H1 (cell line): ENCODE measurements at regions not wholly inside any gene's neighbourhood (a gene's known extent, or its start where the extent isn't known, plus 50 kb on each side); places are given as distances from the start of the nearest gene placed in this dataset.
"Not testable (repeated sequence)": the region's sequence is repeated elsewhere in the genome, so short reads cannot be mapped to it uniquely, and the experiment has no call there.

Source experiments
- CTCF ChIA-PET: fragments of 300-600 bp; sonication (Branson Sonifier 250); formaldehyde crosslinking; loops from one replicate; lab custom pipeline; 2021; ENCODE audit not compliant: partially characterized antibody; lab: Charles Lee
- POLR2A ChIA-PET: fragments of 300-600 bp; sonication (Branson Sonifier 250); formaldehyde crosslinking; loops from one replicate; lab custom pipeline; 2021; ENCODE audit warnings: inconsistent platforms; ENCODE audit not compliant: partially characterized antibody; lab: Charles Lee
- DNase-seq, 2 experiments: peaks; one replicate each; pipeline versions ENCODE4 v3.0.0 to v3.0.0-alpha.2; 2010 to 2022; ENCODE audit warnings: low spot score in 2 of 2, low read depth in 1 of 2, mixed read lengths in 1 of 2
- FAIRE-seq: peaks from 2 replicates; lab custom pipeline; 2011; peaks lifted over from hg19 to GRCh38; lab: Jason Lieb, UNC
- H2AFZ ChIP-seq: 2 replicates; pipeline ENCODE4 v1.8.1; 2012; ENCODE audit warnings: low read length, inconsistent platforms
- H2AK5ac ChIP-seq: 2 replicates; pipeline ENCODE4 v1.6.1; 2013; ENCODE audit warnings: low read depth, low read length
- H2BK120ac ChIP-seq: replicated peaks from 2 replicates; pipeline ENCODE3; 2013; ENCODE audit warnings: low read depth, low read length, inconsistent platforms
- H2BK12ac ChIP-seq: 2 replicates; pipeline ENCODE4 v1.6.1; 2013; ENCODE audit warnings: low read depth, low read length
- H2BK15ac ChIP-seq: 2 replicates; pipeline ENCODE4 v1.6.1; 2013; ENCODE audit warnings: low read length
- H2BK20ac ChIP-seq: 2 replicates; pipeline ENCODE4 v1.6.1; 2013; ENCODE audit warnings: low read length
- H2BK5ac ChIP-seq: 2 replicates; pipeline ENCODE4 v1.6.1; 2013; ENCODE audit warnings: low read depth, low read length
- H3K14ac ChIP-seq: 2 replicates; pipeline ENCODE4 v1.6.1; 2013; ENCODE audit warnings: inconsistent platforms; ENCODE audit not compliant: insufficient read length
- H3K18ac ChIP-seq: 2 replicates; pipeline ENCODE4 v1.6.1; 2013; ENCODE audit warnings: low read length; ENCODE audit errors: extremely low read depth
- H3K23ac ChIP-seq: 2 replicates; pipeline ENCODE4 v1.6.1; 2013; ENCODE audit warnings: inconsistent platforms; ENCODE audit not compliant: insufficient read length
- H3K23me2 ChIP-seq: 2 replicates; pipeline ENCODE4 v1.6.1; 2013; ENCODE audit warnings: low read depth, low read length
- H3K27ac ChIP-seq: 2 replicates; pipeline ENCODE4 v1.6.1; 2011; ENCODE audit warnings: low read depth, low read length, inconsistent platforms
- H3K27me3 ChIP-seq, 4 experiments: replicated peaks in 1 of 4; 1 replicate in 1 of 4; 2 replicates in 3 of 4; pipeline versions ENCODE4 v1.6.1 to v1.8.1; 2011 to 2013; ENCODE audit warnings: low read length in 3 of 4, mild to moderate bottlenecking in 3 of 4, inconsistent platforms in 2 of 4, mixed read lengths in 2 of 4, moderate library complexity in 1 of 4; ENCODE audit not compliant: control insufficient read depth in 3 of 4, insufficient read depth in 3 of 4; ENCODE audit errors: extremely low read depth in 1 of 4
- H3K36me3 ChIP-seq, 4 experiments: 2 replicates each; pipeline versions ENCODE4 v1.6.1 to v1.8.1; 2011 to 2013; ENCODE audit warnings: mild to moderate bottlenecking in 4 of 4, low read length in 3 of 4, moderate library complexity in 2 of 4, control low read depth in 1 of 4, inconsistent platforms in 1 of 4; ENCODE audit not compliant: insufficient read depth in 4 of 4, control insufficient read depth in 2 of 4
- H3K4ac ChIP-seq: replicated peaks from 2 replicates; pipeline ENCODE3; 2013; ENCODE audit warnings: low read length, low read depth, mixed read lengths, inconsistent platforms; ENCODE audit not compliant: insufficient read length
- H3K4me1 ChIP-seq, 4 experiments: replicated peaks in 1 of 4; 1 replicate in 1 of 4; 2 replicates in 3 of 4; pipeline versions ENCODE4 v1.6.1 to v1.8.1; 2011 to 2013; ENCODE audit warnings: low read length in 3 of 4, inconsistent platforms in 2 of 4, mixed read lengths in 1 of 4; ENCODE audit not compliant: insufficient read depth in 4 of 4, control insufficient read depth in 3 of 4
- H3K4me2 ChIP-seq, 2 experiments: 2 replicates each; pipeline versions ENCODE4 v1.6.1 to v1.8.1; 2011 to 2013; ENCODE audit warnings: low read depth in 2 of 2, low read length in 2 of 2, control low read depth in 1 of 2, inconsistent platforms in 1 of 2, mild to moderate bottlenecking in 1 of 2; ENCODE audit not compliant: insufficient read depth in 1 of 2
- H3K4me3 ChIP-seq, 4 experiments: fragments of 200-600, 300-600 bp in 1 of 4; sonication (generic), shearing (Covaris generic), sonication (Bioruptor Twin) in 1 of 4; 2 replicates each; pipeline versions ENCODE4 v1.5.1 to v1.8.1; 2011 to 2016; ENCODE audit warnings: low read length in 4 of 4, low read depth in 3 of 4, control low read depth in 2 of 4, inconsistent platforms in 2 of 4, mild to moderate bottlenecking in 2 of 4, mixed read lengths in 1 of 4, moderate library complexity in 1 of 4; ENCODE audit not compliant: insufficient read depth in 2 of 4; ENCODE audit errors: extremely low read depth in 1 of 4
- H3K56ac ChIP-seq: replicated peaks from 2 replicates; pipeline ENCODE3; 2013; ENCODE audit warnings: low read depth, mild to moderate bottlenecking, mixed read lengths, low read length, inconsistent platforms; ENCODE audit not compliant: insufficient read length
- H3K79me1 ChIP-seq: 2 replicates; pipeline ENCODE4 v1.6.1; 2013; ENCODE audit warnings: low read depth, low read length, control low read depth
- H3K79me2 ChIP-seq, 2 experiments: 2 replicates each; pipeline versions ENCODE4 v1.6.1 to v1.8.1; 2012 to 2013; ENCODE audit warnings: low read length in 2 of 2, mild to moderate bottlenecking in 2 of 2, inconsistent platforms in 1 of 2; ENCODE audit not compliant: insufficient read depth in 2 of 2, control insufficient read depth in 1 of 2
- H3K9ac ChIP-seq, 4 experiments: replicated peaks in 1 of 4; 1 replicate in 1 of 4; 2 replicates in 3 of 4; pipeline versions ENCODE4 v1.6.1 to v1.8.1; 2011 to 2013; ENCODE audit warnings: low read depth in 3 of 4, low read length in 3 of 4, control low read depth in 2 of 4, mild to moderate bottlenecking in 2 of 4, moderate library complexity in 2 of 4, inconsistent platforms in 1 of 4; ENCODE audit errors: extremely low read depth in 1 of 4
- H3K9me3 ChIP-seq, 2 experiments: 2 replicates each; pipeline versions ENCODE4 v1.6.1 to v1.8.1; 2012 to 2013; ENCODE audit warnings: mild to moderate bottlenecking in 2 of 2, moderate library complexity in 2 of 2, control low read depth in 1 of 2, inconsistent platforms in 1 of 2, low read depth in 1 of 2, low read length in 1 of 2, mixed read lengths in 1 of 2; ENCODE audit not compliant: insufficient read depth in 2 of 2
- H4K20me1 ChIP-seq, 2 experiments: replicated peaks in 1 of 2; 2 replicates each; pipeline versions ENCODE3 to v1.8.1; 2011 to 2013; ENCODE audit warnings: inconsistent platforms in 2 of 2, low read length in 2 of 2, mild to moderate bottlenecking in 1 of 2; ENCODE audit not compliant: insufficient read depth in 2 of 2, control insufficient read depth in 1 of 2
- H4K5ac ChIP-seq: 2 replicates; pipeline ENCODE4 v1.6.1; 2013; ENCODE audit warnings: low read length, low read depth, mixed read lengths, inconsistent platforms; ENCODE audit not compliant: insufficient read length
- H4K8ac ChIP-seq: 2 replicates; pipeline ENCODE4 v1.8.0; 2013; ENCODE audit warnings: mild to moderate bottlenecking, moderate library complexity, low read length, inconsistent platforms; ENCODE audit not compliant: insufficient read depth; ENCODE audit errors: extremely low read depth
- H4K91ac ChIP-seq: replicated peaks from 2 replicates; pipeline ENCODE3; 2013; ENCODE audit warnings: low read length, mixed read lengths, inconsistent platforms; ENCODE audit not compliant: insufficient read length
- WGBS, 2 experiments: shearing (Covaris generic) in 1 of 2; methylation state at CpG; one replicate each; pipeline versions ENCODE4 v1.1.6 to v1.1.7; 2013 to 2015; ENCODE audit warnings: low lambda C conversion rate in 2 of 2, mixed read lengths in 2 of 2, inconsistent platforms in 1 of 2, low coverage in 1 of 2, missing lambda C conversion rate in 1 of 2; ENCODE audit not compliant: insufficient replicate concordance in 2 of 2, insufficient coverage in 1 of 2, insufficient read length in 1 of 2; ENCODE audit errors: extremely low coverage in 1 of 2, missing lambda C conversion rate in 1 of 2; 5-methylcytosine and 5-hydroxymethylcytosine counted together

DNA sequence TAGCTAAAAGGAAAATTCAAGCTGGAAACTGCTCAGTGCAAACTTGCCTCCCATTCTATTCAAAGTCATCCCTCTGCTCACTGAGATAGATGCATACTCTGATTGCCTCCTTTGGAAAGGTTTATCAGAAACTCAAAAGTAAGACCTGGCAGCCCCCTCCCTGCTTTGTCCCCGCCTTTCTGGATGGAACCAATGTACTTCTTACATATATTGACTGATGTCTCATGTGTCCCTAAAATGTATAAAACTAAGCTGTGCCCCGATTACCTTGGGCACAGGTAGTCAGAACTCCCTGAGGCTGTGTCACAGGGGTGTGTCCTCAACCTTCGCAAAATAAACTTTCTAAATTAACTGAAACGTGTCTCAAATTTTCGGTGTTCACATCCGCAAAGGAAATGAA lies 229.1 kb upstream of the PRSS16 start:
- H4K20me1 ChIP-seq, H2BK5ac ChIP-seq, H2BK15ac ChIP-seq, H3K18ac ChIP-seq, DNase-seq, H3K14ac ChIP-seq, H3K9me3 ChIP-seq, POLR2A ChIA-PET, H4K91ac ChIP-seq, H3K23me2 ChIP-seq, H3K4ac ChIP-seq, H3K23ac ChIP-seq, FAIRE-seq, H2AFZ ChIP-seq, H3K27me3 ChIP-seq, H3K9ac ChIP-seq, H2BK120ac ChIP-seq, H2AK5ac ChIP-seq, H3K27ac ChIP-seq, H2BK12ac ChIP-seq, CTCF ChIA-PET, H3K79me1 ChIP-seq, H4K8ac ChIP-seq, H2BK20ac ChIP-seq, H3K56ac ChIP-seq, H4K5ac ChIP-seq, H3K36me3 ChIP-seq, H3K4me1 ChIP-seq: not testable (repeated sequence)
- Histone ChIP-seq H3K79me2 (peaks cover 0 to 36% of the 10 kb centered on the region in 2 experiments; a peak in 2 of 4 replicates), H3K4me2 (peak overlapping the region; percentile 73 to 84), H3K4me3 (peak overlapping the region in 2 of 4 experiments; percentile 85 to 90; a peak in 3 of 8 replicates)
- WGBS, 2 experiments = 86% methylated on average over 6 of the region's 6 CpGs; no CpG with 5 or more reads in 1 of the 2 experiments
